Heart right ventricle (tissue), 16 donors: ENCODE measurements at regions not wholly inside any gene's neighbourhood (a gene's known extent, or its start where the extent isn't known, plus 50 kb on each side); places are given as distances from the start of the nearest gene placed in this dataset.

Source experiments
- ATAC-seq, 8 donors: fragments of 200-7000 bp; cut with Tn5 transposase; one replicate each; pipeline ENCODE4 v1.9.1; 2020; ENCODE audit warnings: mild to moderate bottlenecking in 8 of 8, moderate library complexity in 8 of 8, moderate number of reproducible peaks in 1 of 8
- DNase-seq, 2 donors: peaks; one replicate each; pipeline ENCODE4 v3.0.0-alpha.2; 2020
- H3K27ac ChIP-seq, 10 donors: fragments of 200-600 bp; sonication (generic) in 2 of 10; one replicate each; pipeline versions ENCODE4 v1.5.0 to v1.8.0; 2020 to 2022; ENCODE audit warnings: mild to moderate bottlenecking in 3 of 10
- H3K27me3 ChIP-seq, 7 donors: fragments of 200-600 bp; one replicate each; pipeline ENCODE4 v1.8.0; 2021 to 2022; ENCODE audit warnings: mild to moderate bottlenecking in 2 of 7
- H3K36me3 ChIP-seq, 9 donors: fragments of 200-600 bp; sonication (generic) in 1 of 9; one replicate each; pipeline versions ENCODE4 v1.5.0 to v1.8.0; 2020 to 2022; ENCODE audit warnings: mild to moderate bottlenecking in 2 of 9
- H3K4me1 ChIP-seq, 9 donors: fragments of 200-600 bp; sonication (generic) in 1 of 9; one replicate each; pipeline versions ENCODE4 v1.5.0 to v1.8.0; 2020 to 2022; ENCODE audit warnings: mild to moderate bottlenecking in 4 of 9
- H3K4me3 ChIP-seq, 10 donors: fragments of 200-600 bp; sonication (generic) in 2 of 10; one replicate each; pipeline versions ENCODE4 v1.5.0 to v1.8.0; 2020 to 2022; ENCODE audit warnings: mild to moderate bottlenecking in 7 of 10, moderate library complexity in 2 of 10
- H3K9me3 ChIP-seq, 11 donors: fragments of 200-600 bp in 10 of 11; sonication (generic) in 2 of 11; one replicate each; pipeline versions ENCODE4 v1.5.0 to v1.8.0; 2013 to 2022; ENCODE audit warnings: mild to moderate bottlenecking in 2 of 11, control low read depth in 1 of 11, moderate library complexity in 1 of 11
- CTCF ChIP-seq, 9 donors: fragments of 200-600 bp; sonication (generic) in 2 of 9; IDR thresholded peaks; one replicate each; pipeline versions ENCODE4 v1.5.0 to v1.8.0; 2021 to 2022; ENCODE audit warnings: antibody characterized with exemption in 9 of 9, mild to moderate bottlenecking in 5 of 9, moderate library complexity in 1 of 9
- WGBS, 2 donors: extraction: QIAGEN DNeasy Blood & Tissue Kit; methylation state at CpG; one replicate each; pipeline ENCODE4 v1.1.7; 2013; ENCODE audit warnings: inconsistent platforms in 1 of 2; 5-methylcytosine and 5-hydroxymethylcytosine counted together
- intact Hi-C, 10 donors: fragments of 100-400 bp; cut with DNase I; formaldehyde crosslinking; loops; one replicate each; pipeline versions ENCODE4 v1.11.1 to v1.14.2; 2022
- donor health status: Arrhythmogenic right ventricular cardiomyopathy.
- donor health status: ischemic (EF 13 %, LVEDD 7.1; RV severe dilation, severe dysfunction).
- donor health status: healthy with polysubstance abuse.
- donor health status: DM: no; HTN: yes; CAD: no.
- donor health status: DM: no; HTN: no; CAD: no.
- donor health status: ischemic (EF 25% LVEDD 6.9; RV normal size, moderate dysfunction).
- donor health status: ischemic (EF 25% LVEDD 5.7; RV mildly dilated, moderate dysfunction).
- donor health status: healthy.
- donor health status: DM: yes; HTN: yes; CAD: no.
- donor health status: Ischemic cardiomyopathy.
- donor health status: ischemic (EF 35%, LVEDD 5.7; RV mildly dilated, moderate dysfunction).
- donor health status: nonischemic (EF 11% LVEDD 7.7; RV severe dilation, severe dysfunction).
- donor health status: DM: yes; HTN: yes; CAD: no.
- donor health status: PGD.
- donor health status: ischemic (EF 29% LVEDD 5.4; RV normal size, mild dysfunction).
- donor health status: nonischemic (EF 23%, LVEDD 6.1; RV moderate dilation, normal function).

- ATAC-seq (no peak), DNase-seq (no peak)
- TF ChIP-seq CTCF (IDR thresholded peaks at IDR 0.05), result no peak
- Histone ChIP-seq H3K27me3 (no peaks in the 10 kb centered on the region), H3K4me3 (no peak overlapping the region), H3K36me3 (no peaks in the 10 kb centered on the region), H3K4me1 (no peaks in the 10 kb centered on the region), H3K9me3 (no peaks in the 10 kb centered on the region), H3K27ac (no peak overlapping the region)
- 91 to 93% methylated on average over 3 of the region's 3 CpGs for WGBS, 2 donors
- intact Hi-C loops, result no loop called here
Measured at GRCh38 chr4:114487101-114487500, 111.5 kb upstream of the UGT8 start.

- no peak for ATAC-seq
- H3K4me1 ChIP-seq, result no peaks in the 10 kb centered on the region
- no peak for TF ChIP-seq CTCF (IDR thresholded peaks at IDR 0.05)
- 71 to 79% methylated on average over 3 of the region's 3 CpGs for WGBS, 2 donors
- no peak overlapping the region for H3K27ac ChIP-seq
- no peak for DNase-seq
- H3K36me3 ChIP-seq, result no peaks in the 10 kb centered on the region
- intact Hi-C loops, result no loop called here
- no peak overlapping the region for H3K4me3 ChIP-seq
- peaks cover 0 to 5% (median 0%) of the 10 kb centered on the region in 11 donors for H3K9me3 ChIP-seq
- H3K27me3 ChIP-seq, result no peaks in the 10 kb centered on the region
Measured at GRCh38 chr4:114488301-114488982, 110.2 kb upstream of the UGT8 start.

- no peaks in the 10 kb centered on the region for H3K36me3 ChIP-seq
- ATAC-seq, result no peak
Measured at GRCh38 chr4:114494246-114494803, 104.3 kb upstream of the UGT8 start.

GRCh38 chr4:114495471-114495928 lies 103.1 kb upstream of the UGT8 start:
- H3K4me1 ChIP-seq, result no peaks in the 10 kb centered on the region
- no peak for TF ChIP-seq CTCF (IDR thresholded peaks at IDR 0.05)
- WGBS, 2 donors, result 32 to 55% methylated on average over 8 of the region's 8 CpGs
- no peak overlapping the region for H3K4me3 ChIP-seq
- no peaks in the 10 kb centered on the region for H3K36me3 ChIP-seq
- peaks cover 0 to 10% (median 0%) of the 10 kb centered on the region in 11 donors for H3K9me3 ChIP-seq
- H3K27ac ChIP-seq, result no peak overlapping the region
- no peaks in the 10 kb centered on the region for H3K27me3 ChIP-seq
- ATAC-seq (no peak), DNase-seq (no peak)
- intact Hi-C loops, result no loop called here

More at GRCh38 chr4:114494246-114494803, 104.3 kb upstream of the UGT8 start:
- intact Hi-C loops, result no loop called here
- no peak for TF ChIP-seq CTCF (IDR thresholded peaks at IDR 0.05)
- Histone ChIP-seq H3K27ac (no peak overlapping the region), H3K9me3 (peaks cover 0 to 10% (median 0%) of the 10 kb centered on the region in 11 donors), H3K4me3 (no peak overlapping the region), H3K4me1 (no peaks in the 10 kb centered on the region), H3K27me3 (no peaks in the 10 kb centered on the region)
- no peak for DNase-seq
- 69 to 70% methylated on average over 2 of the region's 2 CpGs for WGBS, 2 donors
